ENCODE measurements at regions not wholly inside any gene's neighbourhood (a gene's known extent, or its start where the extent isn't known, plus 50 kb on each side); places are given as distances from the start of the nearest gene placed in this dataset.

DNA sequence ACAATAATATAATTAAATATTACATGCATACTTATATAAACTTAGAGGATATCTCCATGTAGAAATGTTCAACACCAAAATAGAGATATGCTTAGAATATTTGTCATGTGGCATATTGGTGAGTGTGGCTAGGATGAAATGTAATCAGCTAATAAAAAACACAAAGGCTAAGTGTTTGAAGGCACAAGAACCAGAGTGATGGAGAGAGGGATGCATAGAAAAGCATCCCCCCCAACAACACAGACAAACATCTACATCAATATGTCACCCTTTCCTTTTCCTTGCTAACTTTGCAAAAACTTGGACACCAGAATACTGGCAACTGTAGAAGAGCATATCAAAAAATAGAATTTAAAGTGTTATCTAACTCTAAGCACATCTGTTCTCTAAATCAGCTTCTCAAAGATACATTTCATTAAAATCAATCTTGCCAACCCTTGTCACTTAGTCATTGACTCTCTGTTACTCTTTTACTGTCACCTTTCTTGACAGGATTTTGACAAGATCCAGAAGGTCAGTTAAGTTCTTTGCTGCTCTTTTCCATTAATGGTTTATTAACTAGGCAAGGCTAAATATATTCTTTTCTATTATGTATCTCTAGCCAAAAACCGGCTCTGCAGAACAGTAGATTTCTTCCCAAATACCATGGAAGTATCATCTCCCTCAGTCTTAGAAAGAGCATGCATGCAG lies 695.9 kb downstream of the OTOL1 start:
- no peaks in the 10 kb centered on the region for H3K9me3 ChIP-seq (ENCODE audit: insufficient read depth, low read length)
- H3K4me2 ChIP-seq (ENCODE audit: low read length), result no peak overlapping the region
- TF ChIP-seq, protein P1, sequence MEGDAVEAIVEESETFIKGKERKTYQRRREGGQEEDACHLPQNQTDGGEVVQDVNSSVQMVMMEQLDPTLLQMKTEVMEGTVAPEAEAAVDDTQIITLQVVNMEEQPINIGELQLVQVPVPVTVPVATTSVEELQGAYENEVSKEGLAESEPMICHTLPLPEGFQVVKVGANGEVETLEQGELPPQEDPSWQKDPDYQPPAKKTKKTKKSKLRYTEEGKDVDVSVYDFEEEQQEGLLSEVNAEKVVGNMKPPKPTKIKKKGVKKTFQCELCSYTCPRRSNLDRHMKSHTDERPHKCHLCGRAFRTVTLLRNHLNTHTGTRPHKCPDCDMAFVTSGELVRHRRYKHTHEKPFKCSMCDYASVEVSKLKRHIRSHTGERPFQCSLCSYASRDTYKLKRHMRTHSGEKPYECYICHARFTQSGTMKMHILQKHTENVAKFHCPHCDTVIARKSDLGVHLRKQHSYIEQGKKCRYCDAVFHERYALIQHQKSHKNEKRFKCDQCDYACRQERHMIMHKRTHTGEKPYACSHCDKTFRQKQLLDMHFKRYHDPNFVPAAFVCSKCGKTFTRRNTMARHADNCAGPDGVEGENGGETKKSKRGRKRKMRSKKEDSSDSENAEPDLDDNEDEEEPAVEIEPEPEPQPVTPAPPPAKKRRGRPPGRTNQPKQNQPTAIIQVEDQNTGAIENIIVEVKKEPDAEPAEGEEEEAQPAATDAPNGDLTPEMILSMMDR (IDR thresholded peaks at IDR 0.05; ENCODE audit: low read depth, low read length), result no peak
- no peak for TF ChIP-seq EZH2phosphoT487 (IDR thresholded peaks at IDR 0.05; ENCODE audit: low read depth)
- no peaks in the 10 kb centered on the region for H3K4me1 ChIP-seq (ENCODE audit: low read length)
- no peaks in the 10 kb centered on the region for H4K20me1 ChIP-seq (ENCODE audit: insufficient read depth, low read length)
- no peak overlapping the region for H3K27ac ChIP-seq (ENCODE audit: low read length)
- no peaks in the 10 kb centered on the region for H3K79me2 ChIP-seq (ENCODE audit: low read length)
- H3K36me3 ChIP-seq (replicated peaks; ENCODE audit: low read depth, low read length), result no peaks in the 10 kb centered on the region
- no peak overlapping the region for H2AFZ ChIP-seq (ENCODE audit: low read depth, low read length)
- no peak overlapping the region for H3K9ac ChIP-seq (ENCODE audit: low read length)
- H3K4me3 ChIP-seq (ENCODE audit: low read length), result no peak overlapping the region
- no peaks in the 10 kb centered on the region for H3K27me3 ChIP-seq (ENCODE audit: low read depth, low read length)

GRCh38 chr3:162193148-162194095 lies 696.8 kb downstream of the OTOL1 start:
- TF ChIP-seq, protein P1 (IDR thresholded peaks at IDR 0.05; ENCODE audit: low read depth, low read length), result no peak
- no peak for TF ChIP-seq EZH2phosphoT487 (IDR thresholded peaks at IDR 0.05; ENCODE audit: low read depth)
- Histone ChIP-seq H3K27ac (ENCODE audit: low read length) (no peak overlapping the region), H4K20me1 (ENCODE audit: insufficient read depth, low read length) (no peaks in the 10 kb centered on the region), H3K79me2 (ENCODE audit: low read length) (no peaks in the 10 kb centered on the region), H3K9me3 (ENCODE audit: insufficient read depth, low read length) (no peaks in the 10 kb centered on the region), H3K4me3 (ENCODE audit: low read length) (no peak overlapping the region), H3K4me1 (ENCODE audit: low read length) (no peaks in the 10 kb centered on the region), H3K9ac (ENCODE audit: low read length) (no peak overlapping the region), H3K4me2 (ENCODE audit: low read length) (no peak overlapping the region), H3K36me3 (replicated peaks; ENCODE audit: low read depth, low read length) (no peaks in the 10 kb centered on the region), H3K27me3 (ENCODE audit: low read depth, low read length) (no peaks in the 10 kb centered on the region), H2AFZ (ENCODE audit: low read depth, low read length) (no peak overlapping the region)

- Histone ChIP-seq H2AFZ (ENCODE audit: low read depth, low read length) (no peak overlapping the region), H3K27me3 (ENCODE audit: low read depth, low read length) (no peaks in the 10 kb centered on the region), H4K20me1 (ENCODE audit: insufficient read depth, low read length) (no peaks in the 10 kb centered on the region), H3K27ac (ENCODE audit: low read length) (no peak overlapping the region), H3K9ac (ENCODE audit: low read length) (no peak overlapping the region), H3K4me3 (ENCODE audit: low read length) (no peak overlapping the region), H3K9me3 (ENCODE audit: insufficient read depth, low read length) (no peaks in the 10 kb centered on the region), H3K4me1 (ENCODE audit: low read length) (no peaks in the 10 kb centered on the region), H3K4me2 (ENCODE audit: low read length) (no peak overlapping the region), H3K36me3 (replicated peaks; ENCODE audit: low read depth, low read length) (no peaks in the 10 kb centered on the region), H3K79me2 (ENCODE audit: low read length) (no peaks in the 10 kb centered on the region)
- TF ChIP-seq, protein P1 (IDR thresholded peaks at IDR 0.05; ENCODE audit: low read depth, low read length), result no peak
- TF ChIP-seq EZH2phosphoT487 (IDR thresholded peaks at IDR 0.05; ENCODE audit: low read depth), result no peak
Measured at GRCh38 chr3:162195147-162195546, 698.5 kb downstream of the OTOL1 start.

- TF ChIP-seq EZH2phosphoT487 (IDR thresholded peaks at IDR 0.05; ENCODE audit: low read depth), result no peak
- TF ChIP-seq, protein P1 (IDR thresholded peaks at IDR 0.05; ENCODE audit: low read depth, low read length), result no peak
Measured at GRCh38 chr3:162196964-162197363, 700.4 kb downstream of the OTOL1 start.

More at GRCh38 chr3:162196964-162197363, 700.4 kb downstream of the OTOL1 start:
- Histone ChIP-seq H3K9ac (ENCODE audit: low read length) (no peak overlapping the region), H3K27ac (ENCODE audit: low read length) (no peak overlapping the region), H2AFZ (ENCODE audit: low read depth, low read length) (peak overlapping the region; percentile 49; the same call in 1 of the 2 replicates), H3K36me3 (replicated peaks; ENCODE audit: low read depth, low read length) (no peaks in the 10 kb centered on the region), H3K9me3 (ENCODE audit: insufficient read depth, low read length) (no peaks in the 10 kb centered on the region), H4K20me1 (ENCODE audit: insufficient read depth, low read length) (no peaks in the 10 kb centered on the region), H3K4me1 (ENCODE audit: low read length) (no peaks in the 10 kb centered on the region), H3K27me3 (ENCODE audit: low read depth, low read length) (no peaks in the 10 kb centered on the region), H3K79me2 (ENCODE audit: low read length) (no peaks in the 10 kb centered on the region), H3K4me3 (ENCODE audit: low read length) (no peak overlapping the region), H3K4me2 (ENCODE audit: low read length) (peak overlapping the region; percentile 43)

All from OCI-LY3 (cell line).